ENCODE measurements at regions not wholly inside any gene's neighbourhood (a gene's known extent, or its start where the extent isn't known, plus 50 kb on each side); places are given as distances from the start of the nearest gene placed in this dataset.

- 60% methylated on average over 2 of the region's 7 CpGs; no CpG with 5 or more reads in 1 of the 2 experiments for WGBS, 2 experiments (ENCODE audit: extremely low coverage in 2 of 2, insufficient read length in 1 of 2)
- no peak overlapping the region for H3K14ac ChIP-seq (replicated peaks; ENCODE audit: low read depth, low read length)
- H2BK15ac ChIP-seq (ENCODE audit: low read depth, low read length) = no peak overlapping the region
- no peak overlapping the region for H4K91ac ChIP-seq (ENCODE audit: insufficient read depth, low read depth, low read length)
- no peak overlapping the region for H3K4me2 ChIP-seq (ENCODE audit: low read depth, low read length)
- no peak overlapping the region for H2AK9ac ChIP-seq (replicated peaks; ENCODE audit: low read depth, low read length, poor library complexity)
- H3K4ac ChIP-seq (ENCODE audit: low read depth, low read length) = no peak overlapping the region
- ChIA-PET CTCF (no interaction called here), POLR2A (ENCODE audit: unreplicated experiment) (no interaction called here)
- no TSS peak for BruUV-seq (replicated peaks)
- in situ Hi-C loops (cut with MboI; ENCODE audit: low sequenced_read_pairs) = no loop called here
- ATAC-seq (ENCODE audit: low read depth) (no peak), DNase-seq (no peak)
- dilution Hi-C loops (cut with HindIII; ENCODE audit: low sequenced_read_pairs, unreplicated experiment) = no loop called here
- no peak overlapping the region for H2AFZ ChIP-seq (replicated peaks; ENCODE audit: low read length, poor library complexity)
- no peak overlapping the region for H3K4me3 ChIP-seq (ENCODE audit: insufficient read depth, low read depth, low read length)
- H3K27me3 ChIP-seq (ENCODE audit: control insufficient read depth, insufficient read depth, low read length) = no peaks in the 10 kb centered on the region
- no peak overlapping the region for H2AK5ac ChIP-seq (ENCODE audit: low read depth, low read length)
- no peaks in the 10 kb centered on the region for H3K9me3 ChIP-seq (ENCODE audit: control insufficient read depth, insufficient read depth, low read length)
- no peak overlapping the region for H2BK20ac ChIP-seq (ENCODE audit: low read depth, low read length)
- H3K4me1 ChIP-seq (ENCODE audit: control insufficient read depth, insufficient read depth, low read length) = peaks cover 3% of the 10 kb centered on the region; the same call in 1 of the 2 replicates
- no peak overlapping the region for H2BK5ac ChIP-seq (ENCODE audit: low read depth, low read length, poor library complexity, severe bottlenecking)
- peaks cover 13% of the 10 kb centered on the region for H3K36me3 ChIP-seq (ENCODE audit: control insufficient read depth, insufficient read depth, low read length)
- H3K79me1 ChIP-seq (ENCODE audit: low read depth in 1 of 2, low read length in 2 of 2) = no peaks in the 10 kb centered on the region
- H4K8ac ChIP-seq (ENCODE audit: low read depth in 2 of 2, low read length in 2 of 2) = no peak overlapping the region
- H3K23ac ChIP-seq (ENCODE audit: low read depth, low read length) = no peak overlapping the region
- no peak overlapping the region for H3K18ac ChIP-seq (ENCODE audit: low read depth, low read length)
- intact Hi-C loops (cut with micrococcal nuclease) = no loop called here
- H3K27ac ChIP-seq (ENCODE audit: insufficient read depth, low read length) = no peak overlapping the region
- H2BK120ac ChIP-seq (ENCODE audit: low read depth, low read length) = no peak overlapping the region
- 0 out of 2 replicates have a peak, but pooled peaks cover 3% of the 10 kb centered on the region for H3K9me1 ChIP-seq (ENCODE audit: insufficient read depth, low read length)
- no peak for TF ChIP-seq POLR2A (IDR thresholded peaks at IDR 0.05; ENCODE audit: low read depth, low read length)
- no peak for TF ChIP-seq CEBPB (IDR thresholded peaks at IDR 0.05; ENCODE audit: low read depth, low read length)
- TF ChIP-seq RFX5 (IDR thresholded peaks at IDR 0.05; ENCODE audit: low read depth, low read length) = no peak
- TF ChIP-seq FOS (IDR thresholded peaks at IDR 0.05; ENCODE audit: low read depth, low read length) = no peak
- no peak for TF ChIP-seq ELK1 (IDR thresholded peaks at IDR 0.05; ENCODE audit: borderline replicate concordance, low read depth, low read length)
- no peak for TF ChIP-seq CTCF (conservative IDR thresholded peaks at IDR 0.05; ENCODE audit: low read depth, low read length)
- no peak for TF ChIP-seq MAZ (IDR thresholded peaks at IDR 0.05; ENCODE audit: borderline replicate concordance, low read depth, low read length)
- H4K20me1 ChIP-seq (ENCODE audit: insufficient read depth, low read length) = no peaks in the 10 kb centered on the region
- H4K5ac ChIP-seq (ENCODE audit: low read depth, low read length) = no peak overlapping the region
- H3K9ac ChIP-seq (ENCODE audit: low read depth, low read length) = no peak overlapping the region
- H3K56ac ChIP-seq (ENCODE audit: extremely low read depth, insufficient read depth, low read length) = no peak overlapping the region
Observed at GRCh38 chr16:27722892-27723450, 173.0 kb downstream of the KATNIP start.

All from IMR-90 (cell line).